ENCODE measurements at regions not wholly inside any gene's neighbourhood (a gene's known extent, or its start where the extent isn't known, plus 50 kb on each side); places are given as distances from the start of the nearest gene placed in this dataset.

DNA sequence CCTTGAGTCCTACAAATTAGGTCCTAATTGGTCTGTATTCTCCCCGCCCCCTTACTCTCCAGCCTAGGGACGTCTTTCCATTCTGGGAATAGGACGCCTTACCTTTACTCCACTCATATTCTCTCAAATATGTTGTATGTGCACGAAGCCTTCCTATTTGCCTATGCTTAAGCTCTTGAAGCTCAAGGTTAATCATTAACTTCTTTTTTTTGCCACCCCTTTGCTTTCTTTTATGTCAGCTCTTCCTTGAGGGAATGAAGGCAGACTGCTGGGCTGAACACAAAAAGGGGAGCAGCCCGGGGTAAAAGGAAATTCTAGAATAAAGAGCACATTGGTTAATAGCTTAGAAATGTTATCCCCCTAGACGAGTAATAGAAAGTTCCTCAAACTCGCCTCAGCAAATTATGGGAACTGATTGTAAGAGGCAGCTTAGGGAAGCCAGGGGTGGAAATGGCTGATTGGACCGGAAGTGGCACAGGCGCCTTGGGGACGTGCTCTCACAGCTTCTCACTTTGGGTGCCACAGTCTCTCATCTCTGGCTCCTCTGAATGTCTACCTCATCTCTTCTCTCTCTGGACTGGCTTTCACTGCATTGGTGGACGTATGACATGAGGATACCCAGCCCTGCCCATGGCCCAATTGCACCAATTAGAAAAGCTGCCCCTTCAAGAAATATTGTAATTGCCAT is 122.3 kb upstream of the IL12B start:
- intact Hi-C loops (cut with micrococcal nuclease): no loop called here

GRCh38 chr5:159453209-159453608 is 122.9 kb upstream of the IL12B start:
- intact Hi-C loops (cut with micrococcal nuclease): no loop called here

- intact Hi-C loops (cut with micrococcal nuclease): loop anchor here (1.0 to 5.0 kb wide), 6 partner anchors 44 to 663 kb away; partner anchors contain the start of genes PWWP2A and TTC1
Observed at GRCh38 chr5:159456261-159456660, 126.0 kb upstream of the IL12B start.

DNA sequence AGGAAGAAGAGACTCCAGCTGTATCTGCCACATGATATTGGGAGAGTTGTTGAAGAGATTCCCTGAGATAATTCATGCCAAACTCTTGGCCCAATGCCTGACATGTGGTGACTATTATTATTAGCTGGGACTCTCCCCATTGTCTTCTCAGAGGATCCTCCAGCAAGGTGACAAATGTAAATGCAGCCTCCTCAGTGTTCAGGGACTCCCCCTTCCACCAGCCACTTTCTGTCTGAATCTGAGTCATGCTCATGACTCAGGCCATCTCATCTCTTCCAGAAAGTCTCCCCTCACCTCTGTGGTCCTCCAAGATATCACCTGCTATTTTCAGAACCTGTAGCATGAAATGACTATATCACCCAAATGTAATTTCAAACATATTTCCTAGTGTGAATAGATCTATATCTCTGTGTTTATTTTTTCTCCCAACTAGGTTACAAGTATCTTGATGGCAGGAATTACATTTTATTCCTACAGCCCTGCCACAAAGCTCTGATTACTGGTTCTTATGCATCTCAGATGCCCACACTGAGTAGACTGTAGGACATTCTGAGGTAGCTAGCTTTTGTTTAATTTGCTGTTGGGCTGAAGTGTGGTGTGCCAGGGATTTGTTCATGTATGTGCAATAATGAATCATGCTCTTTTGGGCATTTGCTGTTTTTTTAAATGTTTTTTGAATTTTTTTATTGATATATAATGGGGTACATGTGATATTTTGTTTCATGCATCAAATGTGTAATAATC is 126.6 kb upstream of the IL12B start:
- intact Hi-C loops (cut with micrococcal nuclease): loop anchor here (1.0 to 5.0 kb wide), 6 partner anchors 45 to 662 kb away; partner anchors contain the start of genes PWWP2A and TTC1

DNA sequence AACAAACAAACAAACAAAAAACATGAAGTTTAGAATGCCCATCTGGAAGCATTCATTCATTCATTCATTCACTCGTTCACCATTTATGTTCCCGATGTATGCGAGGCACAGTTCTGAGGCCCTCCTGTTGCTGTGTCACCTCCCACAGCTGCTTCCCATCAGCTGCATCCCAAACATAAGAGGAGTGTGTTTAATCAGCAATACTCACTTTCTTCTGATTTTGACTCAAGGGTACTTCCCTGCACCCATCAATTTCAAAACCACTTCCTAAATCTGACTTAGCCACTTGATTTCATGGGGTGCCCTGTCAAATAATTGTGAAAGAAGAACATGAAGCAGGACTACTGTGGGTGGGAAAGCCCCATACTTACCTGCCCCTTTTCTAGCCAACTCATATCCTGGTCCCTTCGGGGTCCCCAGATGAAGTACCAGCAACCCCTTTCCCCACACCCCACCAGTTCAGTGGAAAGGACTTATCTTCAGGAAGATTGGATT is 128.0 kb upstream of the IL12B start:
- intact Hi-C loops (cut with micrococcal nuclease): loop anchor here (1.0 to 5.0 kb wide), 4 partner anchors 31 to 529 kb away; no protein-coding TSS in a partner anchor

- intact Hi-C loops (cut with micrococcal nuclease): loop anchor here (5.0 kb wide), 1 partner anchor 528 kb away; no protein-coding TSS in a partner anchor
Observed at GRCh38 chr5:159459132-159459627, 128.9 kb upstream of the IL12B start.

DNA sequence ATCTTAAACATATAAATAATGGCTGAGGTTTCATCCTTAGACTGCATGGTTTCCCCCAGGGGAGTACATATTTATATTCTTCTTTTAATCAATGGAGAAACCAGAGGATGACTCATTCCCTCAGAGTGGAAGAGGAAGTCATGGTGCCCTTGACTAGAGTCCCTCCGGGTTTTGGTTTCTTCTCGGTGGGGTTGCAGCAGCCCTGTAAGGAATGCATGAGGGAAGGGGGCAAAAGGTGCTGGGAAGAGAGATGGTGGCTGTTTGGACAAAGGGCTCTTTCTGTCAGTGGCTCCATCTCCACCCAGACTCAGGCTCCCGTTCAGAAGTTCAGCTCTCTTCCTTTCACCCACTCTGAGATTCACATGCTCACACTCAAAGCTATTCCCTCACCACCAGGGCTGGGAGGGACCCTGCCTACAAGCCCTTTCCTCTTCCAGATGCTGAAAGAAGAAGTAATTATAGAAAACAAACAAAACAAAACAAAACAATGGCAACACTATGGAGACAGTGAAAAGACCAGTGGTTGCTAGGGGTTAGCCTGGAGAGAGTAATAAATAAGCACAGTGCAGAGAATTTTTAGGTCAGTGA is 129.8 kb upstream of the IL12B start:
- intact Hi-C loops (cut with micrococcal nuclease): loop anchor here (5.0 kb wide), 1 partner anchor 527 kb away; no protein-coding TSS in a partner anchor

GRCh38 chr5:159463590-159464321 is 133.5 kb upstream of the IL12B start:
- intact Hi-C loops (cut with micrococcal nuclease): no loop called here

DNA sequence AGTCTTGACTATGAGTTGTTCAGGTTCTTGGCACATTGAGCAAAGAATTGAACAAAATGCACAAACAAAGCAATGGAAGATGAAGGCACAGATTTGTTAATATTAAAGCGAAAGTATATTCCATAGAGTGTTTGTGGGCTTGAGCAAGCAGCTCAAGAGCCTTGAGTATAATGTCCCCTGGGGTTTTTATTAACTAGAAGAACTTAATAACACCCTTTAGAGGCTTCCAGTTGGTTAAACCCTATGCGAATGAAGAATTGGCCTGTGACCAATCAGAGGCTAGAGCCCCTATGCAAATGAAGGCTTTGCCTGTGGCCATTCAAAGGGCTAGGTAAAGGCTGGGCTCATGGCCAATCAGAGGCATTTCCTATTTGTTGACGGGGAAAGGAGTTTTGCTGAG is 135.3 kb upstream of the IL12B start:
- intact Hi-C loops (cut with micrococcal nuclease): no loop called here

GRCh38 chr5:159467666-159468065 is 137.4 kb upstream of the IL12B start:
- intact Hi-C loops (cut with micrococcal nuclease): no loop called here

- intact Hi-C loops (cut with micrococcal nuclease): no loop called here
Observed at GRCh38 chr5:159469496-159470372, 139.4 kb upstream of the IL12B start.

DNA sequence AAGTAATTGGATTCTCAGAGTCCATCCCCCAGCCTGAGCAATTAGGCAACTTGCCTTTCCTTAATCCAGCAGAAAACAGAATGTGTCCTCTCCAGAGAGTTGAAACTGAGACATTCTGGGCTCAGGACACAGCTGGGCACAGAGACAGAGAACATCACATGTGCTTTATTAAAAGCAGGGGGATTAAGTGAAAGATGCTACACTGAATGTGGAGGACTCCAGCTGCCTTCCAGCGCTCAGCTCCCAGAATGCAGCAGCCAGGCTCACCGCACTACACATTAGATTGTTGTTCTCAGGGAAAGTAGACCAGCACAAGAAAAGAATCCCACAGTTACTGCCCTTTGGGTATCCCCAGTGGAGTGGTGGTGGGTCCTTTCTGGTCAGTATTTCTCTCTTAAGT is 141.6 kb upstream of the IL12B start:
- intact Hi-C loops (cut with micrococcal nuclease): no loop called here

DNA sequence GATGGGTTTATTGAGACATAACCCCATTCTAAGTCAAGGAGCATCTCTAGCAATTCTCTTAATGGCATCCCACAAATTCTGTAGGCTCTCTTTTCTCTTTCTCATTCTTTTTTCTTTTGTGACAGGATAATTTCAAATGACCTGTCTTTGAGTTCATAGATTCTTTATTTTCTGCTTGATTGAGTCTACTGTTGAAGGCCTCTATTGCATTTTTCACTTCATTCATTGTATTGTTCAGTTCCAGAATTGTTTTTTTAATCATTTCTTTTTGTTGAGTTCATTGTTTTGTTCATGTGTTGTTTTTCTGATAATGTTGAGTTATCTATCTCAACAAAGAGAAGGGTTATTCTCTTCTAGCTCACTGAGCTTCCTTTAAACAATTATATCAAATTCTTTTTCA is 144.7 kb upstream of the IL12B start:
- intact Hi-C loops (cut with micrococcal nuclease): no loop called here

GRCh38 chr5:159478950-159479349 is 148.7 kb upstream of the IL12B start:
- intact Hi-C loops (cut with micrococcal nuclease): no loop called here

GRCh38 chr5:159480849-159481248 is 150.6 kb upstream of the IL12B start:
- intact Hi-C loops (cut with micrococcal nuclease): no loop called here

DNA sequence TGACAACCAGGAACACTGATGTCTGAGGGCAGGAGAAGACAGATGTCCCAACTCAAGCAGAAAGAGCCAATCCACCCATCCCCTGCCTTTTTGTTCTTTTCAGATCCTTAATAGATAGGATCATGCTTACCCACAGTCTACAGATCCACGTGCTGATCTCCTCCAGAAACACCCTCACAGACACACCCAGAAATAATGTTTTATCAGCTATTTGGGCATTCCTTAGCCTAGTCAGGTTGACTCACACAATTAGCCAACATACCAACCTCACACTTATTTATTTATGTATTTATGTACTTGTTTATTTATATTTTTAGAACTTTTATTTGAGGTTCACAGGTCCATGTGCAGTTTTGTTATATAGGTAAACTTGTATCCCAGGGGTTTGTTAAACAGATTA is 151.5 kb upstream of the IL12B start:
- intact Hi-C loops (cut with micrococcal nuclease): no loop called here

DNA sequence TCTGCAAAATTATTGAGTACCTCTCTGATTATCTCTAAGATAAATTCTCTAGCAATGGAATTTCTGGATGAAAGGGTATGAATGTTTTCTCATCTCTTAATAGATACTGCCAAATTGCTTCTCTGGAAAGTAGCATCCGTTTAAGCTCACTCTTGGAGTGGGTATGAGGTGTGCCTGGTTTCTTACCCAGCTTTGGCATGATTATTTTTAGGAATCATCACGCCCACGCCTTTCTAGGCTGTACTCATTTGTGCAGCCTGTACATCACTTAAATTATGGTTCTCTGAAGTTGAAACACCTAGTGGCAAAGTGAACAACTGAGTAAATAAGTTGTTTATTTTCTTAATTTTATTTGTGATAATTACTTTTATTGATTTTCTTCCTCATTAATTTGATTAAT is 156.5 kb upstream of the IL12B start:
- intact Hi-C loops (cut with micrococcal nuclease): no loop called here

DNA sequence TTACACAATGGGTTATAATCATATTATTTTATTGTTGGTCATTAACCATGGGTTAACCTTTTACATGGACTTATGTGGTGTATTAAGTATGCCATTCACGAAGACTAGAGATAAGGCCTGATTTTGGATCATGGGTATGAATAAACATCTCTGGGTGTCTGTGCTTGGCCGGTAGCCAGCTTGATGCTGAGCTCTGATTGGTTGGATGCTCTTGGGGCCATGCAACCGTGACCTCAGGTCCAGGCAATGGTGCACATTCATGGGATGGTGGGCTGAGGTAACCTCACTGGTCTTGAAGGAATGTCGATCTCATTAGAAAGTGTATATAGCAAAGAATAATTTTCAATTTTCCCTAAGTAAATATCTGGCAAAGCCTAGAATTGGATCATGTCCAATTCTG is 158.2 kb upstream of the IL12B start:
- intact Hi-C loops (cut with micrococcal nuclease): no loop called here

- intact Hi-C loops (cut with micrococcal nuclease): no loop called here
Observed at GRCh38 chr5:159489779-159490178, 159.5 kb upstream of the IL12B start.

GRCh38 chr5:159490507-159490906 is 160.2 kb upstream of the IL12B start:
- intact Hi-C loops (cut with micrococcal nuclease): no loop called here

All from T-helper 1 cell treated with Interleukin-12 subunit alpha and Interleukin-12 subunit beta and Interleukin-4 antibody, amounts not matched to agents 30 ng/mL and 1 ng/mL, for 36 hours (primary cell).